HFFc6 (cell line): ENCODE measurements at regions not wholly inside any gene's neighbourhood (a gene's known extent, or its start where the extent isn't known, plus 50 kb on each side); places are given as distances from the start of the nearest gene placed in this dataset.

ENCODE experiments used
- DNase-seq: peaks from one replicate; pipeline ENCODE4 v3.0.0-alpha.2; 2018
- H3K27ac Mint-ChIP-seq: 2 replicates; pipeline ENCODE4 v1.8.0; 2020; ENCODE audit warnings: mild to moderate bottlenecking, mixed read lengths
- H3K27me3 Mint-ChIP-seq: 2 replicates; pipeline ENCODE4 v1.8.0; 2021; ENCODE audit warnings: mild to moderate bottlenecking, moderate library complexity, mixed read lengths; ENCODE audit not compliant: insufficient read depth
- H3K36me3 Mint-ChIP-seq: 2 replicates; pipeline ENCODE4 v1.8.0; 2021; ENCODE audit warnings: low read depth, mixed read lengths
- H3K4me1 Mint-ChIP-seq: 2 replicates; pipeline ENCODE4 v1.8.0; 2020; ENCODE audit warnings: low read depth, mixed read lengths
- H3K4me3 Mint-ChIP-seq: 2 replicates; pipeline ENCODE4 v1.8.0; 2020; ENCODE audit warnings: mild to moderate bottlenecking, moderate library complexity, mixed read lengths
- H3K9me3 Mint-ChIP-seq: 2 replicates; pipeline ENCODE4 v1.8.0; 2020; ENCODE audit warnings: mild to moderate bottlenecking, mixed read lengths
- CTCF ChIP-seq: fragments of 200-600 bp; sonication (generic); IDR thresholded peaks from 2 replicates; pipeline ENCODE4 v1.5.0; 2021; ENCODE audit warnings: antibody characterized with exemption, mild to moderate bottlenecking

DNA sequence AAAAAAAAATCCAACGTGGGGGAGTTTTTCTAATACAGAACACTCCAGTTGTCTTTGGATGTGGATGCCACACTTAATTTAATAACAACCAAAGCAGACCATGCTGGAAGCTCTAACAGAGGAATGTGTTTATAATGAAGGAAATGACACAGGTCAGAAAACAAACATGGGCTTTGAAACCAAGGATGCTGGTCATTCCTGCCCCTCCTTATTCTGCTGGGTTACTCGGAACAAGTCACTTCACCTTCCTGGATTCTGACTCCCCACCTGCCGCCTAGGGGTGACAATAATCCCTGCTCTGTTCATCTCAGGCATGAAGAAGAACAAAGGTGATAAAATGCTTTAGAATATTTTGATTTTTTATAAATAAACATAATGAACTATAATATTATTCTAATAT lies 240.9 kb upstream of the ADAMTS9 start:
- H3K4me3 Mint-ChIP-seq, result no peak overlapping the region
- H3K27ac Mint-ChIP-seq, result no peak overlapping the region
- no peak for TF ChIP-seq CTCF
- no peaks in the 10 kb centered on the region for H3K4me1 Mint-ChIP-seq
- no peak for DNase-seq
- H3K27me3 Mint-ChIP-seq, result no peaks in the 10 kb centered on the region
- H3K36me3 Mint-ChIP-seq, result no peaks in the 10 kb centered on the region
- peaks cover 41% of the 10 kb centered on the region for H3K9me3 Mint-ChIP-seq

- Mint-ChIP-seq H3K27me3 (no peaks in the 10 kb centered on the region; the same call in 1 of the 2 replicates), H3K4me1 (no peaks in the 10 kb centered on the region), H3K27ac (no peak overlapping the region), H3K4me3 (no peak overlapping the region), H3K9me3 (peaks cover 37% of the 10 kb centered on the region), H3K36me3 (no peaks in the 10 kb centered on the region)
- DNase-seq, result no peak
- TF ChIP-seq CTCF, result no peak
Measured at GRCh38 chr3:64927689-64928088, 239.9 kb upstream of the ADAMTS9 start.

GRCh38 chr3:64925575-64925974 lies 237.8 kb upstream of the ADAMTS9 start:
- no peaks in the 10 kb centered on the region for H3K36me3 Mint-ChIP-seq
- peaks cover 23% of the 10 kb centered on the region for H3K9me3 Mint-ChIP-seq
- H3K27ac Mint-ChIP-seq, result no peak overlapping the region
- H3K4me1 Mint-ChIP-seq, result no peaks in the 10 kb centered on the region
- no peak for DNase-seq
- no peaks in the 10 kb centered on the region; the same call in 1 of the 2 replicates for H3K27me3 Mint-ChIP-seq
- no peak for TF ChIP-seq CTCF
- H3K4me3 Mint-ChIP-seq, result no peak overlapping the region

GRCh38 chr3:64924961-64925360 lies 237.2 kb upstream of the ADAMTS9 start:
- H3K27me3 Mint-ChIP-seq, result no peaks in the 10 kb centered on the region; the same call in 1 of the 2 replicates
- DNase-seq, result no peak

DNA sequence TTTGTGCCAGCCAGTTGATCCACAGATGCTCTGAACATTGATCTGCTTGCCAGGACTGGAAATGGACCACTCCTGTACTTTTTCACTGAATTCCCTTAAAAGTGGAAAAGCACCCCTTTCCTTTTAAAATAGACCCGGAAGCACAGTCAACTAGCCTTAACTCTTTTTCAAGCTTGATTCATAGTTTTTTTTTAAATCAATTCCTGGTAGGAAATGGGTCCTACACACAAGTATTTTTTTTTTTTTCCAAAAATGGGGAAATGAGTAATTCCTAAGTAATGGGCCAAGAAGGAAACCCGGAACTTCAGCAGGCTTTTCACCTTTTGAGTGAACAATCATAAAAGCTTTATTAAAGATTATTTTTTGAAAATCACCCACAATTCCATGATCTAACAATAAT lies 234.4 kb upstream of the ADAMTS9 start:
- Mint-ChIP-seq H3K4me1 (no peaks in the 10 kb centered on the region), H3K27ac (no peak overlapping the region), H3K9me3 (peaks cover 23% of the 10 kb centered on the region), H3K27me3 (no peaks in the 10 kb centered on the region; the same call in 1 of the 2 replicates), H3K4me3 (no peak overlapping the region), H3K36me3 (no peaks in the 10 kb centered on the region)
- DNase-seq, result no peak
- TF ChIP-seq CTCF, result no peak

More at GRCh38 chr3:64924961-64925360, 237.2 kb upstream of the ADAMTS9 start:
- H3K4me1 Mint-ChIP-seq, result no peaks in the 10 kb centered on the region
- H3K36me3 Mint-ChIP-seq, result no peaks in the 10 kb centered on the region
- no peak overlapping the region for H3K27ac Mint-ChIP-seq
- no peak for TF ChIP-seq CTCF
- H3K9me3 Mint-ChIP-seq, result peaks cover 23% of the 10 kb centered on the region
- H3K4me3 Mint-ChIP-seq, result no peak overlapping the region
